Skeletal muscle tissue (tissue), 3 donors: ENCODE measurements at regions not wholly inside any gene's neighbourhood (a gene's known extent, or its start where the extent isn't known, plus 50 kb on each side); places are given as distances from the start of the nearest gene placed in this dataset.

Experiments used
- H3K27ac ChIP-seq: one replicate; pipeline ENCODE4 v1.7.0; 2013; ENCODE audit warnings: mild to moderate bottlenecking, low read depth, low read length, inconsistent platforms
- H3K27me3 ChIP-seq, 3 donors: one replicate each; pipeline ENCODE4 v1.7.0; 2013; ENCODE audit warnings: low read length in 3 of 3; ENCODE audit not compliant: control insufficient read depth in 3 of 3, insufficient read depth in 3 of 3
- H3K36me3 ChIP-seq, 3 donors: one replicate each; pipeline ENCODE4 v1.7.0; 2013; ENCODE audit warnings: low read length in 3 of 3; ENCODE audit not compliant: control insufficient read depth in 3 of 3, insufficient read depth in 3 of 3
- H3K4me1 ChIP-seq, 3 donors: one replicate each; pipeline ENCODE4 v1.7.0; 2013; ENCODE audit warnings: low read length in 3 of 3, mild to moderate bottlenecking in 3 of 3; ENCODE audit not compliant: control insufficient read depth in 3 of 3, insufficient read depth in 3 of 3
- H3K4me3 ChIP-seq, 3 donors: one replicate each; pipeline ENCODE4 v1.7.0; 2013; ENCODE audit warnings: low read length in 3 of 3
- H3K9ac ChIP-seq, 3 donors: one replicate each; pipeline ENCODE4 v1.7.0; 2013; ENCODE audit warnings: low read length in 3 of 3, mild to moderate bottlenecking in 3 of 3, moderate library complexity in 2 of 3, low read depth in 1 of 3
- H3K9me3 ChIP-seq, 3 donors: one replicate each; pipeline ENCODE4 v1.7.0; 2013; ENCODE audit warnings: low read length in 3 of 3; ENCODE audit not compliant: control insufficient read depth in 3 of 3
- donor health status: Osteomylitis.

- H3K4me1 ChIP-seq = no peaks in the 10 kb centered on the region
- no peak overlapping the region for H3K4me3 ChIP-seq
- no peaks in the 10 kb centered on the region for H3K36me3 ChIP-seq
Measured at GRCh38 chr22:47757741-47758140, 995.3 kb downstream of the TBC1D22A start.

GRCh38 chr22:47750086-47750485 is 987.6 kb downstream of the TBC1D22A start:
- Histone ChIP-seq H3K36me3 (no peaks in the 10 kb centered on the region), H3K4me3 (no peak overlapping the region), H3K4me1 (no peaks in the 10 kb centered on the region), H3K9me3 (no peaks in the 10 kb centered on the region), H3K27me3 (peaks cover 3 to 19% (median 9%) of the 10 kb centered on the region in 3 donors), H3K9ac (no peak overlapping the region), H3K27ac (no peak overlapping the region)

More at GRCh38 chr22:47757741-47758140, 995.3 kb downstream of the TBC1D22A start:
- Histone ChIP-seq H3K27me3 (peaks cover 0 to 13% (median 0%) of the 10 kb centered on the region in 3 donors), H3K27ac (no peak overlapping the region), H3K9me3 (no peaks in the 10 kb centered on the region), H3K9ac (no peak overlapping the region)

GRCh38 chr22:47748957-47749356 is 986.5 kb downstream of the TBC1D22A start:
- Histone ChIP-seq H3K36me3 (no peaks in the 10 kb centered on the region), H3K9me3 (no peaks in the 10 kb centered on the region), H3K4me3 (no peak overlapping the region), H3K9ac (no peak overlapping the region), H3K27me3 (peaks cover 3 to 19% (median 9%) of the 10 kb centered on the region in 3 donors), H3K27ac (no peak overlapping the region), H3K4me1 (no peaks in the 10 kb centered on the region)

- Histone ChIP-seq H3K4me1 (no peaks in the 10 kb centered on the region), H3K9me3 (no peaks in the 10 kb centered on the region), H3K4me3 (no peak overlapping the region), H3K36me3 (no peaks in the 10 kb centered on the region), H3K27me3 (peaks cover 3 to 19% (median 9%) of the 10 kb centered on the region in 3 donors), H3K27ac (no peak overlapping the region), H3K9ac (no peak overlapping the region)
Measured at GRCh38 chr22:47748271-47748670, 985.8 kb downstream of the TBC1D22A start.

GRCh38 chr22:47740109-47740805 is 977.8 kb downstream of the TBC1D22A start:
- H3K9ac ChIP-seq = no peak overlapping the region
- H3K36me3 ChIP-seq = no peaks in the 10 kb centered on the region
- H3K9me3 ChIP-seq = no peaks in the 10 kb centered on the region
- H3K4me3 ChIP-seq = no peak overlapping the region
- no peaks in the 10 kb centered on the region for H3K4me1 ChIP-seq
- H3K27ac ChIP-seq = no peak overlapping the region
- H3K27me3 ChIP-seq = peaks cover 0 to 24% (median 6%) of the 10 kb centered on the region in 3 donors

GRCh38 chr22:47739291-47740015 is 977.0 kb downstream of the TBC1D22A start:
- Histone ChIP-seq H3K36me3 (no peaks in the 10 kb centered on the region), H3K4me1 (no peaks in the 10 kb centered on the region), H3K9me3 (no peaks in the 10 kb centered on the region), H3K27me3 (peaks cover 0 to 24% (median 6%) of the 10 kb centered on the region in 3 donors), H3K27ac (no peak overlapping the region), H3K9ac (no peak overlapping the region), H3K4me3 (no peak overlapping the region)

GRCh38 chr22:47738472-47739013 is 976.1 kb downstream of the TBC1D22A start:
- H3K36me3 ChIP-seq = no peaks in the 10 kb centered on the region
- H3K27ac ChIP-seq = no peak overlapping the region

GRCh38 chr22:47736186-47737034 is 974.0 kb downstream of the TBC1D22A start:
- H3K9ac ChIP-seq = no peak overlapping the region
- H3K27ac ChIP-seq = no peak overlapping the region
- no peaks in the 10 kb centered on the region for H3K4me1 ChIP-seq
- peaks cover 0 to 3% (median 0%) of the 10 kb centered on the region in 3 donors for H3K9me3 ChIP-seq
- no peak overlapping the region for H3K4me3 ChIP-seq
- H3K27me3 ChIP-seq = peaks cover 0 to 24% (median 6%) of the 10 kb centered on the region in 3 donors
- H3K36me3 ChIP-seq = no peaks in the 10 kb centered on the region

More at GRCh38 chr22:47738472-47739013, 976.1 kb downstream of the TBC1D22A start:
- Histone ChIP-seq H3K4me1 (no peaks in the 10 kb centered on the region), H3K27me3 (peaks cover 0 to 28% (median 6%) of the 10 kb centered on the region in 3 donors), H3K9me3 (no peaks in the 10 kb centered on the region), H3K4me3 (no peak overlapping the region), H3K9ac (no peak overlapping the region)

GRCh38 chr22:47734511-47734910 is 972.1 kb downstream of the TBC1D22A start:
- Histone ChIP-seq H3K27me3 (peaks cover 0 to 8% (median 0%) of the 10 kb centered on the region in 3 donors), H3K4me1 (no peaks in the 10 kb centered on the region), H3K4me3 (no peak overlapping the region)

More at GRCh38 chr22:47734511-47734910, 972.1 kb downstream of the TBC1D22A start:
- no peak overlapping the region for H3K27ac ChIP-seq
- H3K9me3 ChIP-seq = peaks cover 0 to 4% (median 0%) of the 10 kb centered on the region in 3 donors
- H3K36me3 ChIP-seq = no peaks in the 10 kb centered on the region
- no peak overlapping the region for H3K9ac ChIP-seq
